ENCODE measurements at regions not wholly inside any gene's neighbourhood (a gene's known extent, or its start where the extent isn't known, plus 50 kb on each side); places are given as distances from the start of the nearest gene placed in this dataset.
"Not testable (repeated sequence)": the region's sequence is repeated elsewhere in the genome, so short reads cannot be mapped to it uniquely, and the experiment has no call there.

DNA sequence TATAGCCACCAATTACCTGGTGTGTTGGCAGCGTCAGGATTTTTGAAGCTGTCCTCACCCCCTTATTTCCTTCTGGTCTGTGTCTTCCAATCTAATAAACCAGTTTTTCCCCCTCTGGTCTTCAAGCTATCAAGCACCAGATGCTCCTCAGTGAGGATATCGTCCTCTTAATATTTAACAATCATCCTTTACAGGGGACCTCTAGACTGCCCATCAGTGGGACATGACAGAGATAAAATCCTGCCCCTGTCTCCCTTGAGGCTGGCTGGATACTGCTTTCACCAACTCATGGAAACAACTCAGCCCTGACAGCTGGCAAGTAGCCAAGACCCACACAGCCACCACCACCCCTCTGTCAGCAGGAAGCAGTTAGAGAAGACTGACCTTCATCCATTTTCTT lies 421.0 kb upstream of the API5 start:
- DNase-seq, result no peak

DNA sequence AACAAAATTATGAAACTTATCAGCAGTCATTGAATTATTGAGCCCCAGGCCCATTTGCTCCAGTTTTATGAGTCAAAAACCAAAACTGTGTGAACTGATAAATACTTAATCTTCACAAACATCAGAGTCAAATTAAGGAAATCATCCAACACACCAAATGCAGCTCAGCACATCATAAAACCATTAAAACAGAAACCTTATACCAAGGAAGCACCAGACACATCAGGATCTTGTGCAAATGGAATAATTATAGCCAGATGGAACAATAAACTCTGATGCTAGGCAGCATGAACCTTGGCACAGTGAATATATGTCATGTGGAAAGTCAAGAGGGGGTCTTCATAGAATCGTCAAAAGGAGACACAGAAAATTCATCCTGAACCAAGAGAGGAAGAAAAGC lies 410.7 kb upstream of the API5 start:
- DNase-seq, result no peak

DNA sequence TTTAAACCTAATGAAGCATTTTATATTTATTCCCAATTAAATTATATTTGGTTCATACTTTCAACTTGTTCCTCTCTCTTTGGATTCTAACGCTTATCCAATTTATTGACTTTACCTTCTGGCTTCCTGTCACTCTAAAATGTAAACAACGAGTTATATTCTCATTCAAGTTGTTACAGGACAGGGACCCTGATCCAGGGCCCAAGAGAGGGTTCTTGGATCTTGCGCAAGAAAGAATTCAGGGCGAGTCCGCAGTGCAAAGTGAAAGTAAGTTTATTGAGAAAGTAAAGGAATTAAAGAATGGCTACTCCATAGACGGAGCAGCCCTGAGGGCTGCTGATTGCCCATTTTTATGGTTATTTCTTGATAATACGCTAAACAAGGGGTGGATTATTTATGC lies 405.6 kb upstream of the API5 start:
- DNase-seq, result no peak

DNA sequence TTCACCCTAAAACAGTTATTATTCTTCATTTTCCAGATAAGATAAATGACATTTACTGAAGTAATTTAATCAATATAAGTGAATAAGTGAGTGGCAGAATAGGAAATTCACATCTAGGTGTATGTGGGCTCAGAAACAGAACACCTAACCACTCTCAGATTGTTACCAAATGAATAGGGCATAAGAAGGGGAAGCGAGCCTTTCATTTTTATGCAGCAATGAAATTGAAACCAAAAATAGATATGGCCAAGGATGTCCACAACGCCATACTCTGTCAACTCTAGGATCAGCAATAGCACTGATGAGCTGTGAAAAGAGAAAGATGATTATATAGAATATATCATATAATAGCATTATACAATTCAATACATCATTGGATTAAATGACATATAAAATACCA lies 398.1 kb upstream of the API5 start:
- peak; percentile 66 for DNase-seq

DNA sequence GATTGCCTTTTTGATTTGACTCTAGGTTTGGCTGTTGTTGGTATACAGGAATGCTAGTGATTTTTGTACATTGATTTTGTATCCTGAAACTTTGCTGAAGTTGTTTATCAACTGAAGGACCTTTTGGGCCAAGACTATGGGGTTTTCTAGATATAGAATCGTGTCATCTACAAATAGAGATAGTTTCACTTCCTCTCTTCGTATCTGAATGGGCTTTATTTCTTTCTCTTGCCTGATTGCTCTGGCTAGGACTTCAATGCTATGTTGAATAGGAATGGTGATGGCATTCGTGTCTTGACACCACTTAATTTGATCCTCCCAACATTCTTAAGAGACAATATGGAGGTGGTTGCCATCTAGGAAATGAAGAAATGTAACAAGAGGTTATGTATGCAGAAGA lies 388.1 kb upstream of the API5 start:
- DNase-seq, result peak; percentile 50

DNA sequence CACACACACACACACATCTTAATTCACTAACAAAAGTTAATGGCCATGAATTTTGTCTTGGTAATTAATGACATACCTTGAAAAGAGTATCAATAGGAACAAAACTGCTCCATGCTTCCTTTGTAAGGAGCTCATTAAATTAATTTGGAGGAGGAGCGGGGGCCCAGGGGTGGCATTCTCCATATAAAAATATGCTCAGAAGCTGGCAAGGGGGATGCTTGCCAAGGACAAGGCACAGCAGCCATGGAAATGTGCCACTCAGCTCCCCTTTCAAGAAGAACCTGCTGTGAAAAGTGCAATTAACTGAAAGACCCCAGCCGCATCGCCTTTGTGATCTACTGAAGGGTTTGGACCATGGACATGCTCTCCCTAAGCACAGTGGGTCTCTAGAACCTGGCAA lies 385.9 kb upstream of the API5 start:
- no peak for DNase-seq

DNA sequence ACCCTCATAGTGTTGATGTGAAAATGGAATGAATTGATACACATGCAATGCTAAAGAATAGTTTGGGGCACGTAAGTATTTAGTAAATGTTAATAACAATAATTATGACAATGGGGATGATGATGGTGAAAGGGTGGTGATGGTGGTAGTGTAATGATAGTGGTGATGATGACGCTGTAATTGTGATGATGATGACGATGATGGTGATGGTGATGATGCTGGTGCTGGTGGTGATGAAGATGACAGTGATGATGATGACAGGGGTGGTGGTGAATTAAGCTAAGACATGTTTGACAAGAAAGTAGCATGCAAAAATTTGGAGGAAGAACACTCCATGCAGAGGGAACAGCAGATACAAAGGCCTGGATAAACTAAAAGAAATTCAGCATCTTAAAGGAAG lies 364.4 kb upstream of the API5 start:
- DNase-seq, result no peak

DNA sequence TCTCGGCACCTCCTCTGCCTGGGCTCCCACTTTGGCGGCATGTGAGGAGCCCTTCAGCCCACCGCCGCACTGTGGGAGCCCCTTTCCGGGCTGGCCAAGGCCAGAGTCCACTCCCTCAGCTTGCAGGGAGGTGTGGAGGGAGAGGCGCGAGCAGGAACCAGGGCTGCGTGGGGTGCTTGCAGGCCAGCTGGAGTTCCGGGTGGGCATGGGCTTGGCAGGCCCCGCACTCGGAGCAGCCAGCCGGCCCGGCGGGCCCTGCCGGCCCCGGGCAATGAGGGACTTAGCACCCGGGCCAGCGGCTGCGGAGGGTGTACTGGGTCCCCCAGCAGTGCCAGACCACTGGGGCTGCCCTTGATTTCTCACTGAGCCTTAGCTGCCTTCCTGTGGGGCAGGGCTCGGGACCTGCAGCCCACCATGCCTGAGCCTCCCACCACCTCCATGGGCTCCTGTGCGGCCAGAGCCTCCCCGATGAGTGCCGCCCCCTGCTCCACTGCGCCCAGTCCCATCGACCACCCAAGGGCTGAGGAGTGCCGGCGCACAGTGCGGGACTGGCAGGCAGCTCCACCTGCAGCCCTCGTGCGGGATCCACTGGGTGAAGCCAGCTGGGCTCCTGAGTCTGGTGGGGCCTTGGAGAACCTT lies 361.9 kb upstream of the API5 start:
- DNase-seq, result not testable (repeated sequence)

DNA sequence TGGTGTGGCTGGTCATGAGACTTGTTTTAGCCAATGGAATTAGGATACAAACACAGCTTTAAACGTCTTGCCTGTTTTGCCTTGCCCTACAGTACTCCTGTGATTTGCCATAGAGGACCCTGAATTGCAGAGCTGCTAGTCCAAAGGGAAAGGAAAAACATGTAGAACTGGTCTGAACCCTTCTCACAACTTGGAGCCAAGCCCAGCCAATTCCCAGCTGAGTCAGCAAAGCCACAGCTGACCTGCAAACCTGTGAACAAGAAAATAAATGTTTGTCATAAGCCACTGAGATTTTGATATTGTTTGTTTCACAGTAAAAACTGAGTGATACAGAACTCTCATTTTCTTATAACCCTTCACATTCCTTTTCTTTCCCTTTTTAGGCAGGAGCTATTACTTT lies 360.5 kb upstream of the API5 start:
- no peak for DNase-seq

DNA sequence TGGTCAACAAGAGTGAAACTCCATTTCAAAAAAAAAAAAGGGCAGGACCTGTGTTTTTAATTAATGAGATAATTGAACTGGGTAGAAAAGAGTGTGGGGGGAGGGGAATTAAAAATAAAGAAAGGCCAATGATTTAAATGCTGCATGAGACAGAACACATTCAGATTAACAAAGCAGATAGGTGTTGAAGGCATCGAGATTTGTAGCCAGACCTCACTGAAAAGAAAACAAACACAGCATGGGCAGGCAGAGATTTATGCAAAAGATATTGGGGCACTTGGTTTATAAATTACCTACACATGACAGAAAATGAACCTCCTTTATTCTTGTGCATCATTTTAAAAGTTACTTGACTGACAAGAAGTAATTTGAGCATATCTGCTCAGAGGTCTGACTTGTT lies 354.0 kb upstream of the API5 start:
- no peak for DNase-seq

DNA sequence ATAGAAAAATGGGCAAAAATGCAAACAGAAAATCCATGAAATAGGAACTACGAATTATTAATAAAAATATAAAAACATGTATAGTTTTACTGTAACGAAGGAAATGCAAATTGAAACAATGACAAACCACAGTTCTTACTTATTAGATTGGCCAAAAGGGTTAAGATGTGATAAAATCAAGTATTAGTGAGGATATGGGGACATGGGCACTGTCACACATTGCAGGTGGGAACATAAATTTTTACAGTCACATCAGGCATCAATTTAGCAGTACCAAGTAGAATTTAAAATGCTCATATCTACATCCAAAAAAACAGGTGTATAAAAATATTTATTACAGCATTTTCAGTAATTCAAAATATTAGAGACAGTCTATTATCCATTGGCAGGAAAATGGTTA lies 353.2 kb upstream of the API5 start:
- no peak for DNase-seq

DNA sequence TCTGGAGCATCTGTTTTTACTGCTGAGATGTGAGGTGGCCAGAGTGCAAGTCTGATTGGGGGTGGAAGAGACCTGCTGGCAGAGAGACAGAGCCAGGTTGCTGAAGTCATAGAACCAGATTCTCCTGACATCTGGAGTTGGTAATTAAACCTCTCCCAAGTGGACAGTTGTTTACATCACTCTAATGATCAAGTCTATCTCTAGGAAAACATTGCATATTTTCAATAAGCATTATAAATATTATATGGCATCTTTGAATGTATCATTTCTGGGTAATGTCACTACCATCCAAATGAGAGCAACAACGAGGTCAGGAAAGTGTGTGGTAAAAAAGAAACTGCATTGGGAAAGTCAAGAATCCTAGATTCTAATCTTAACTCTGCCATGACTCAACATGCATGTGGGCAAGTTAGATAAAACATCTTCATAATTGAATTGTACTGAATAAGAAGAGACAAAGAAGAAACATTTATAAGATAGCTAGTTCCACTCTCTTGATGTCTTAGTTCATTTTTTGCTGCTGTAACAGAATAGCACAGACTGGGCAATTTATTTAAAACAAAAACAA lies 351.2 kb upstream of the API5 start:
- no peak for DNase-seq

DNA sequence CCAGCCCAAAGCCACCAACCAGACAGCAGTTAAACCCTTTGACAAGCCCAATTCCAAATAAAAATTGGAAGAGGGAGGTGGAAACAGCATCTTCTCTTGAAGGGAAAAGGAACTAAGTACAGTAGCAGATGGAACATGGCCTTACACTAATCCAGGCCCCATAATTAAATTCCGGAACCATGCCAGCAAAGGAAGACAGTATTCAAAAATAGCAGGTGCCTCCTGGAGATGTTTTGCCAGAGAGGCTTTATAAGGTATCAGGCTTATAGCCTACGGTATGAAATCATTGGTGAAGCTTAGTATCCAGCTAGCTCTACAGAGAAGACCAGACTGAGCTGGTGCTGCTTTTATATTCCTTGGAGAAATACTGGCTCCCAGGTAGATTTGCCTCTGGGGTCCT lies 344.1 kb upstream of the API5 start:
- DNase-seq, result no peak

DNA sequence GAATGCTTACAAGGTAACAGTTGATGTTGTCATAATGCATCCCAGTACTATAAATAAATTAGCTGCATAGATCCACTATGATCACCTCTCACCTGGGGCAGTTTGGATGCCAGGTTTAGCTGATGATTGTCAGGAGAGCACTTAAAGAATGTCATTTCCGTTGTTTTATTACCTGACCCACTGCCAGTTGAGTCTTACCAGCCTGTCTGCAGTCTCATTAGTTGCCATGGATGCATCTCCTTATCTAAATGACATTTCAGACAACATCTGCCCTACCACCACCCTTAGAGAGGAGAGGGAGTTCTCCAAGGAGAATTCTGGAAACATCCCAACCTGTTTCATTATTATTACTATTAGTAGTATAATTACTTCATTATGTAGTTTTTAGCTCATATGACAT lies 339.1 kb upstream of the API5 start:
- DNase-seq, result no peak

DNA sequence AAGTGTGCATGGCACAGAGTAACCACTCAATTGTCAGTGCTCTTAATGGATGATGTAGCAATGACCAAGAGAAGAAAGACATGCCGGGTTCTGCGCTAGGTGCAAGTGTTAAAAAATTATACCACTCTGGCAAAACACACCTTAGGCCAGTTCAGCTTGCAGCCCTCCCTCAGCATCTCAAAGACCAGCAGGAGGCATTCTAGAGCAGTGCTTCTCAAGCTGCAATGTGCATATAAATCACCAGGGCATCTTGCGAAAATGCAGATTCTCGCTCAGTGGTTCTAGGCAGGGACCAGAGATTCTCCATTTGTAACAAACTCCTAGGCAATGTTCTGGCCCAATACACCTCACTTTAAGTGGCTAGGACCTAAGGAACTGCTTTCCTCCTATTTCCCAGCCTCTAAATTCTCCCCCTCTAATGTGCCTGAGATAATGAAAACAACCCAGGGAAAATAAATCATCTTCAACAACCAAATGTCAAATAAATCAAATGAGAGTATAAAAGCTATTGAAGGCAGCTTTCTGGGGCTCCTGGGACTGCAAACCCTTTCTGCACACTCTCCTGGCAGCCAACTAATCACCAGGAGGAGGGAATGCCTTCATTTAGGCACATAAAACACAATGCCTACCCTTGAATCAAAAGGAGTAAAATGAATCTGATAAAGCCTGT lies 337.2 kb upstream of the API5 start:
- peak; percentile 54 for DNase-seq

DNA sequence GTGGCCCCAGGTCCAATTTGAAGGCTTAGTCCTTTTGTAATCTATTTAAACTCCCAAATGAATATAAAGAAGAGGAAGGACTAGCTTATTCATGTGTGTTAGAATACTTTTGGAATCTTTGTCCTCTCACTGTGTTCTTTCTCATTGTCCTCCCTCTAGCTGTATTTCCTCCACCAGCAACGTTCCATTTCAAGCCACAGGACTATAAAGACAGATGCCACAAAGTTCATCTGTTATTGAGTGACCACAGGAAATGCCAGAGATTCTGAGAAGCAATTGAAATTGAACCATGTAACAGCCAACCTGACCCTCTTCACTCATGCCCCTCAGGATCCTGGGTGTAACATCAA lies 336.6 kb upstream of the API5 start:
- no peak for DNase-seq

DNA sequence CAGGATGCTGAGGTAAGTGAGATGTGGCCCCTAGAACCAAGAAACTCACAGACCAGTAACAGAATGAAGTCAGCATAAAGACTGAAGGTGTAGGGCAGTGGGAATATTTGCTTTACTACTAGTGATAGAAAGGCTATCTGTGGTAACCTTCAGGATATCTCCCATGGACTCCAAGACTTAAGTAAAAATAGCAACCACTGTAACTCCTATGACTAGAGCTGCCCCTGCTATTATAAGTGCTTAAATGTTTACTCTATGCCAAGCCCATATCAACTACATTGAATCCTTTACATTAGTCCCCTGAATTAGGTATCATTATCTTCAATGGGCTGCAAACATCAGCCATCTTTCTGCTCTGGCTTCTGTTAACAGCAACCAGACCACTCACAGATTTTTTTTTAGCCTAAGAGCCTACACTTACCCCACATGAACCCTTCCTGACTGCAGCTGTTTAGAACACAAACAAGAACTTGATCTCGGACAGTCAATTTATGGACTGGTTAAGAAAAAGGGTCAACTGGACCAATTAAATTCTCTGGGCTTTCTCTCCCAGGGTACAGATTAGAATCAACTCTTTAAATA lies 335.1 kb upstream of the API5 start:
- no peak for DNase-seq

DNA sequence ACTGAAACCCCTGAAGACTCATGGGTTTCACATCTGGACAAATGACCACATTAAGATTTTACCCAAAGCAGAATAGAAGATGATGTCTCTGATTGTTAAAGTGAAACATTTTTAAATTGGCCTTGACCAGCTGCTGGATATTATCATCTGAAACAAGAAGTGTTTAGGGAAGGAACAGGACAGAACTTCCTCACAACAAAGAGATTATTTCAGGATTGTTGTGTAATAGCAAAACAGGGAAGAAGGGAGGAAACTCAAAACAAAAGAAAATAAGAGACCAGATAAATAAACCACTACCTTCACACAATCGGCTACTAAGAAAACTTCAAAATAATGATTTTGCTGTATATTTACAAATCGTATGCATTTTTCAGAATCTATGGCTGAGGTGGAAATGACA lies 319.2 kb upstream of the API5 start:
- peak; percentile 61 for DNase-seq

DNA sequence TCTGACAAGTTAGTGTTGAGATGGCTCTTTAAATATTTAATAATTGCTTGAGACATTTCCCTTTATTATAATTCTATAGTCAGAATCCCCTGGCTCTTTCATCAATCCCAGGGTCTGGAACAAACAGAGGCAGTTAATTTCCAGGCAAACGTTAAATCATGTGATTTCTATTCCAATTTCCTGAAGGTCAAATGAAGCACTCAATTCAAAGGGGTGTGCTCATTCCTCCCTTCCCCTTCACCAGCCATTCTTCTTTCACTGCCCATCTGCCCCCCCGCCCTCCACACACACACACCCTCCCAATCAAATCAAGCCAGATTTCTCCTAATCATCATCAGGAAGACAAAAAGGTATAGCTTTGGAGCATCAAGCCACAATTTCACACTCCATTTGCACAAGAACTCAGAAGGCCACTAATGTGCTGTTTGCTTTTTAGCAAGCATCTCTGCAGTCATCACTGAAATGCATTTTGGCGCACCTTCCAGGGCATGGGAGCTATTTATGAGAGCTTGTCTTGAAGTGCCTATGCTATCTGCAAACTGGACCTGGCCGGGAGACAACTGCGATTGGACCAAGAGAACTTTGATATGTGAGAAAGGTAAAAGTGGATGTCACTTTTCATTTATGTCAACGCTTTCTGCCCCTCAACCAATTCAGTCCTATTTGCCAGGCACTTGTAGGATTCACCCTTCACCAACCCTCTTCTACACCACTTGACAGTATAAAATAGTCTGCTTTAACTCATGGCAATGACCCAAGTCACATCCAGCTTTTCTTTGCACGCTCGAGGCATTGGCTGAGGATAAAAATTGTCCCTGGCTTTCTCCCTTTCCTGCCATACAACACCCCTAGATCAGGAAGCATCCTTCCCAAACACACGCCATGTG lies 315.1 kb upstream of the API5 start:
- DNase-seq, result no peak

DNA sequence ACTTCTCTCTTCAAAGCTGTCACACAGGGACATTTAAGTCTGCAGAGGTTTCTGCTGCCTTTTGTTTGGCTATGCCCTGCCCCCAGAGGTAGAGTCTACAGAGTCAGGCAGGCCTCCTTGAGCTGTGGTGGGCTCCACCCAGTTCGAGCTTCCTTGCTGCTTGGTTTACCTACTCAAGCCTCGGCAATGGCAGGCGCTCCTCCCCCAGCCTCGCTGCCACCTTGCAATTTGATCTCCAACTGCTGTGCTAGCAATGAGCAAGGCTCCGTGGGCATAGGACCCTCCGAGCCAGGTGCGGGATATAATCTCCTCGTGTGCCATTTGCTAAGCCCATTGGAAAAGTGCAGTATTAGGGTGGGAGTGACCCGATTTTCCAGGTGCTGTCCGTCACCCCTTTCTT lies 306.9 kb upstream of the API5 start:
- DNase-seq, result not testable (repeated sequence)

DNA sequence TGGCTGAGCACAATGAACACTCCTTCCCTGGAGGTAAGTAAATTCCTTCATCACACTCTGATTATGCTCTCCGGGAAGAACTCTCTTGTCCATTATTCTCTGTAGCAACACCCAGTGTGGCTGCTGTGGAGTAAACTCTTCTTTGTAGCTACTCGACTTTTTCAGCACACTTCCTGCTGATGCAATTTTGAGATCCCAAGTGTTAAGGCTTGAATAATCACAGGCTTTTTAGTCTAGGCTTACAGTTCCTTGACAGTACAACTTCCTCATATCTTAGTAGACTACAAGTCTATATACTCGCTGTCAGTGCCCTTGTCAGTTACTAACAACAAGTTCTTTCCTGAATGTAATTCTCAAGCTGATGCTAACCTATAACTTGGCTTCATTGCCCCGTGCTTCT lies 301.8 kb upstream of the API5 start:
- peak; percentile 97 for DNase-seq

DNA sequence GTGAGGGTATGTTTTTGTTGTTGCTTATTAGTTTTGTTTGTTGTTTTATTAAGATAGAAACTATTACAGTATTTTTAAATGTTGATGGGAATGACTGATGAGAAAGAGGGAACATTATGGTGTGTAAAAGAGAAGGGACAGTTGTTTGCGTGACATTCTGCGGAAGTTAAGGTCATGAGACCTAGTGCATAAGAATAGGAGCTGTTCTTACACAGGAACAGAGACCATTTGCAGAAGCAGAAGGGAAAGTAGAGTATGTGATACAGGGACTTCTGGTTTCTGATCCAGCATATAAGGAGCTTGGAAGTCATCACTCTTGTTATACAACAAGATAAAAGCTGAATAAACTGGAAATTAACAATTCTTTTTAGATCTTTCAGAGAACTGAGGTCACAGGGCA lies 299.2 kb upstream of the API5 start:
- peak; percentile 92 for DNase-seq

DNA sequence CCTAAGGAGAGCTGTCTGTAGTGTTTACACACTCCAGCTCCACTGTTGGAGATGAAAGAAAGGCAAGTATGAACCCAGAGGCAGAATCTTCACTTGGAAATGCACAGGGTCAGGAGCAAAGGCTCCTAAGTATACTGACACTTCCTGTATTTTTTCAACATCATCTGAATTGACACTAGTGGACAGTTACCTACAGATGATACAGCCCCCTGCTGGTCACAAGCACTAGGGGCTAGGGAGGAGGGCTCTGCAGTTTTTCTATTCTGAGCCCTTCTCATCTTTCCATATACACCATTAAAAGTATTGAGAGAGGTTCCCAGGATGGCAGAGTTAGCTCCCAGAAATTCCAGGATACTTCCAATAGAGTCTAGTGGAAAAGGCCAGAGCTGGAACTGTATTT lies 290.3 kb upstream of the API5 start:
- DNase-seq, result peak; percentile 71

DNA sequence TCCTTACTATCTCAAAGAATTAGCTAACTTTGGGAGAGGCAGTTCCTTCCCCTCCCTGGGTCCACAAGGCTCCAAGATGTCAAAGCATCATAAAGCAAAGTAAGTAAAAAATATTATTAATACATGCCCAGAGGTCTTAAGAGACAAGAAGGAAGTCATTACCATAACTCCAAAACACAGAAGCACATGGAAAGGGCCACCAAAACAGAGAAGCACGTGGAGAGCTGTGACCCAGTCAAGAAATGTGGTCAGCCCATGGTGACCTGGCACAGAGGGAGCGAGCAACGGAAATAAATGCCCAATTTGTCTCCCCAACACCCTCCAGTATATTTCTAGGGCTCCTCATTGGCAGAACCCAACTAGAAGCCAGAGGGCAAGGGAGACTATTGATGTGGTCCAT lies 277.5 kb upstream of the API5 start:
- no peak for DNase-seq

Measured in MV-4-11 (cell line).